H9 (cell line): ENCODE measurements at regions not wholly inside any gene's neighbourhood (a gene's known extent, or its start where the extent isn't known, plus 50 kb on each side); places are given as distances from the start of the nearest gene placed in this dataset.

Experiments
- DNase-seq: peaks from one replicate; pipeline ENCODE4 v3.0.0-alpha.2; 2017
- H2AFZ ChIP-seq: one replicate; pipeline ENCODE4 v1.6.1; 2013; ENCODE audit warnings: mild to moderate bottlenecking, low read length, control low read depth, moderate library complexity
- H2AK5ac ChIP-seq: 2 replicates; pipeline ENCODE4 v1.6.1; 2013; ENCODE audit warnings: low read length, control low read depth, mixed read lengths; ENCODE audit not compliant: insufficient read length
- H2BK120ac ChIP-seq: one replicate; pipeline ENCODE4 v1.6.1; 2013; ENCODE audit warnings: low read depth, mild to moderate bottlenecking, low read length, control low read depth, inconsistent platforms; ENCODE audit not compliant: poor library complexity, severe bottlenecking
- H2BK12ac ChIP-seq: 2 replicates; pipeline ENCODE4 v1.6.1; 2013; ENCODE audit warnings: low read length, control low read depth, mixed read lengths, low read depth; ENCODE audit not compliant: insufficient read length
- H2BK15ac ChIP-seq: 2 replicates; pipeline ENCODE4 v1.6.1; 2013; ENCODE audit warnings: low read depth, low read length, control low read depth
- H2BK20ac ChIP-seq: one replicate; pipeline ENCODE4 v1.6.1; 2013; ENCODE audit warnings: low read depth, mild to moderate bottlenecking, low read length, control low read depth, inconsistent platforms; ENCODE audit not compliant: poor library complexity, severe bottlenecking
- H2BK5ac ChIP-seq: 2 replicates; pipeline ENCODE4 v1.6.1; 2013; ENCODE audit warnings: low read length, control low read depth, mixed read lengths; ENCODE audit not compliant: insufficient read length
- H3K14ac ChIP-seq: 2 replicates; pipeline ENCODE4 v1.6.1; 2013; ENCODE audit warnings: low read length, control low read depth; ENCODE audit not compliant: insufficient read depth
- H3K18ac ChIP-seq: 2 replicates; pipeline ENCODE4 v1.6.1; 2013; ENCODE audit warnings: low read depth, mild to moderate bottlenecking, mixed read lengths, low read length, control low read depth; ENCODE audit not compliant: insufficient read length
- H3K23ac ChIP-seq: 2 replicates; pipeline ENCODE4 v1.6.1; 2013; ENCODE audit warnings: low read length, control low read depth, mixed read lengths, low read depth; ENCODE audit not compliant: insufficient read length
- H3K23me2 ChIP-seq: 2 replicates; pipeline ENCODE4 v1.6.1; 2013; ENCODE audit warnings: low read depth, mild to moderate bottlenecking, mixed read lengths, low read length, control low read depth; ENCODE audit not compliant: insufficient read length, poor library complexity, severe bottlenecking
- H3K27ac ChIP-seq: 2 replicates; pipeline ENCODE4 v1.5.1; 2013; ENCODE audit warnings: low read length, control low read depth, mixed read lengths, low read depth; ENCODE audit not compliant: insufficient read length
- H3K27me3 ChIP-seq: 2 replicates; pipeline ENCODE4 v1.6.1; 2013; ENCODE audit warnings: low read length, control low read depth, inconsistent platforms; ENCODE audit not compliant: insufficient read depth
- H3K4ac ChIP-seq: 2 replicates; pipeline ENCODE4 v1.6.1; 2013; ENCODE audit warnings: low read depth, mild to moderate bottlenecking, control low read depth, inconsistent platforms, low read length, moderate library complexity
- H3K4me1 ChIP-seq: 2 replicates; pipeline ENCODE4 v1.6.1; 2013; ENCODE audit warnings: low read length, control low read depth, inconsistent platforms; ENCODE audit not compliant: insufficient read depth
- H3K4me2 ChIP-seq: 2 replicates; pipeline ENCODE4 v1.6.1; 2013; ENCODE audit warnings: low read length, control low read depth, mixed read lengths; ENCODE audit not compliant: insufficient read length, insufficient read depth
- H3K56ac ChIP-seq: 2 replicates; pipeline ENCODE4 v1.6.1; 2013; ENCODE audit warnings: low read depth, mild to moderate bottlenecking, mixed read lengths, low read length, control low read depth; ENCODE audit not compliant: insufficient read length
- H3K79me1 ChIP-seq: 2 replicates; pipeline ENCODE4 v1.6.1; 2013; ENCODE audit warnings: low read depth, mild to moderate bottlenecking, moderate library complexity, low read length, control low read depth, inconsistent platforms; ENCODE audit not compliant: insufficient read depth, poor library complexity, severe bottlenecking
- H3K79me2 ChIP-seq: 2 replicates; pipeline ENCODE4 v1.6.1; 2013; ENCODE audit warnings: low read length, control low read depth, inconsistent platforms; ENCODE audit not compliant: insufficient read depth
- H3K9ac ChIP-seq: 2 replicates; pipeline ENCODE4 v1.6.1; 2013; ENCODE audit warnings: low read length, control low read depth, mixed read lengths; ENCODE audit not compliant: insufficient read length; ENCODE audit errors: extremely low read depth
- H3K9me3 ChIP-seq: one replicate; pipeline ENCODE4 v1.6.1; 2013; ENCODE audit warnings: low read depth, low read length, inconsistent platforms; ENCODE audit not compliant: control insufficient read depth
- H3T11ph ChIP-seq: one replicate; pipeline ENCODE4 v1.6.1; 2013; ENCODE audit warnings: mild to moderate bottlenecking, low read length, control low read depth, inconsistent platforms
- H4K20me1 ChIP-seq: one replicate; pipeline ENCODE4 v1.6.1; 2013; ENCODE audit not compliant: control insufficient read depth, insufficient read length, insufficient read depth
- H4K5ac ChIP-seq: 2 replicates; pipeline ENCODE4 v1.6.1; 2013; ENCODE audit warnings: low read depth, mild to moderate bottlenecking, mixed read lengths, low read length, control low read depth; ENCODE audit not compliant: insufficient read length
- H4K8ac ChIP-seq: replicated peaks from 2 replicates; pipeline ENCODE4 v1.6.1; 2013; ENCODE audit warnings: low read length, control low read depth, mixed read lengths, low read depth; ENCODE audit not compliant: insufficient read length
- H4K91ac ChIP-seq: 2 replicates; pipeline ENCODE4 v1.6.1; 2013; ENCODE audit warnings: low read depth, mild to moderate bottlenecking, moderate library complexity, mixed read lengths, low read length, control low read depth; ENCODE audit not compliant: insufficient read length
- H3K27ac Mint-ChIP-seq, 3 experiments: 2 replicates in 2 of 3; 3 replicates in 1 of 3; pipeline ENCODE4 v1.8.0; 2020 to 2021; ENCODE audit warnings: mixed read lengths in 3 of 3, mild to moderate bottlenecking in 1 of 3, moderate library complexity in 1 of 3
- H3K27me3 Mint-ChIP-seq: 2 replicates; pipeline ENCODE4 v1.8.0; 2021; ENCODE audit warnings: low read depth, mild to moderate bottlenecking, moderate library complexity, mixed read lengths
- H3K36me3 Mint-ChIP-seq, 3 experiments: 2 replicates in 2 of 3; 3 replicates in 1 of 3; pipeline ENCODE4 v1.8.0; 2020 to 2021; ENCODE audit warnings: low read depth in 3 of 3, mixed read lengths in 3 of 3; ENCODE audit not compliant: insufficient read depth in 1 of 3
- H3K4me1 Mint-ChIP-seq, 2 experiments: 2 replicates each; pipeline ENCODE4 v1.8.0; 2020; ENCODE audit warnings: mixed read lengths in 2 of 2
- H3K4me3 Mint-ChIP-seq, 2 experiments: 2 replicates in 1 of 2; 3 replicates in 1 of 2; pipeline ENCODE4 v1.8.0; 2020 to 2021; ENCODE audit warnings: mild to moderate bottlenecking in 2 of 2, mixed read lengths in 2 of 2, moderate library complexity in 1 of 2
- H3K9me3 Mint-ChIP-seq, 2 experiments: 2 replicates in 1 of 2; 3 replicates in 1 of 2; pipeline ENCODE4 v1.8.0; 2020; ENCODE audit warnings: mild to moderate bottlenecking in 2 of 2, mixed read lengths in 2 of 2, moderate library complexity in 1 of 2
- CTCF ChIP-seq: fragments of 200-600 bp; sonication (generic); conservative IDR thresholded peaks from 3 replicates; pipeline ENCODE4 v1.8.0; 2021; ENCODE audit warnings: antibody characterized with exemption, mild to moderate bottlenecking
- WGBS: extraction: QIAGEN DNeasy Blood & Tissue Kit; methylation state at CpG from one replicate; pipeline ENCODE4 v1.1.7; 2013; ENCODE audit warnings: missing lambda C conversion rate, low lambda C conversion rate, mixed read lengths; ENCODE audit not compliant: insufficient read length; ENCODE audit errors: extremely low coverage; 5-methylcytosine and 5-hydroxymethylcytosine counted together

GRCh38 chr12:29996993-29997392, 213.3 kb upstream of the TMTC1 start:
- H3K27me3 ChIP-seq = no peaks in the 10 kb centered on the region

More at GRCh38 chr12:29996993-29997392, 213.3 kb upstream of the TMTC1 start:
- Histone ChIP-seq H3K79me2 (no peaks in the 10 kb centered on the region), H4K91ac (no peak overlapping the region), H2AFZ (no peak overlapping the region), H2BK5ac (no peak overlapping the region), H3K9me3 (no peaks in the 10 kb centered on the region), H3K18ac (no peak overlapping the region), H2BK15ac (no peak overlapping the region), H4K8ac (no peak overlapping the region), H3K9ac (no peak overlapping the region), H3T11ph (no peak overlapping the region), H4K5ac (no peak overlapping the region), H3K23me2 (no peaks in the 10 kb centered on the region), H3K23ac (no peak overlapping the region), H3K79me1 (no peaks in the 10 kb centered on the region), H3K4me1 (no peaks in the 10 kb centered on the region), H3K14ac (no peak overlapping the region), H3K56ac (no peak overlapping the region), H2BK120ac (no peak overlapping the region), H3K4me2 (no peak overlapping the region), H2BK12ac (no peak overlapping the region), H2BK20ac (no peak overlapping the region), H4K20me1 (no peaks in the 10 kb centered on the region), H3K27ac (no peak overlapping the region), H3K4ac (no peak overlapping the region), H2AK5ac (no peak overlapping the region)
- Mint-ChIP-seq H3K4me3 (no peak overlapping the region), H3K9me3 (no peaks in the 10 kb centered on the region), H3K27ac (no peak overlapping the region), H3K27me3 (no peaks in the 10 kb centered on the region), H3K36me3 (no peaks in the 10 kb centered on the region), H3K4me1 (no peaks in the 10 kb centered on the region; a peak in 1 of 4 replicates)
- WGBS = no CpG with 5 or more reads among the region's 3 CpGs
- TF ChIP-seq CTCF = no peak
- DNase-seq = no peak
